ENCODE measurements at regions not wholly inside any gene's neighbourhood (a gene's known extent, or its start where the extent isn't known, plus 50 kb on each side); places are given as distances from the start of the nearest gene placed in this dataset.

DNA sequence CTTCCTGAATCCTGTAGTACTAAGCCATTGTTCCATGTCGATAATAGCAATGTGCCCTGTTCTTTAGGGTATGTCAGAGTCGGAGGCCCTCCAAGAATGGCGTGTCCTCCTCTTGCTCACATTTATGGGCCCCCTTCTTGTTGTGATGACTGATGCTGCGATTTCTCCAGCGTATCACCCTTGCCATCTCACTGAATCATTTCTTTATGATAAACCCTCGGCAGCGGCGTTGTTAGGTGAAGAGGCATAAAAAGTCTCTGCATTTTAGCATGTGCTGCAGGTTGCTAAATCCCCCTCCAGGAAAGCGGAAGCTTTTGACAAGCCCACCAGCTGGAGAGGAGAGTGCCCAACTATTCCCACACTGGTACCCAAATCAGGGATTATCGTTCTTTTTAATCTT, 1045.3 kb downstream of the BRD1 start:
- no peak overlapping the region for H3K9ac ChIP-seq (ENCODE audit: low read length)
- ATAC-seq (no peak), DNase-seq (no peak)
- TF ChIP-seq, protein P1, sequence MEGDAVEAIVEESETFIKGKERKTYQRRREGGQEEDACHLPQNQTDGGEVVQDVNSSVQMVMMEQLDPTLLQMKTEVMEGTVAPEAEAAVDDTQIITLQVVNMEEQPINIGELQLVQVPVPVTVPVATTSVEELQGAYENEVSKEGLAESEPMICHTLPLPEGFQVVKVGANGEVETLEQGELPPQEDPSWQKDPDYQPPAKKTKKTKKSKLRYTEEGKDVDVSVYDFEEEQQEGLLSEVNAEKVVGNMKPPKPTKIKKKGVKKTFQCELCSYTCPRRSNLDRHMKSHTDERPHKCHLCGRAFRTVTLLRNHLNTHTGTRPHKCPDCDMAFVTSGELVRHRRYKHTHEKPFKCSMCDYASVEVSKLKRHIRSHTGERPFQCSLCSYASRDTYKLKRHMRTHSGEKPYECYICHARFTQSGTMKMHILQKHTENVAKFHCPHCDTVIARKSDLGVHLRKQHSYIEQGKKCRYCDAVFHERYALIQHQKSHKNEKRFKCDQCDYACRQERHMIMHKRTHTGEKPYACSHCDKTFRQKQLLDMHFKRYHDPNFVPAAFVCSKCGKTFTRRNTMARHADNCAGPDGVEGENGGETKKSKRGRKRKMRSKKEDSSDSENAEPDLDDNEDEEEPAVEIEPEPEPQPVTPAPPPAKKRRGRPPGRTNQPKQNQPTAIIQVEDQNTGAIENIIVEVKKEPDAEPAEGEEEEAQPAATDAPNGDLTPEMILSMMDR (conservative IDR thresholded peaks at IDR 0.05; ENCODE audit: low read depth, low read length) = no peak
- TF ChIP-seq EZH2 (IDR thresholded peaks at IDR 0.05; ENCODE audit: low read length, unreplicated experiment) (no peak), EZH2phosphoT487 (IDR thresholded peaks at IDR 0.05; ENCODE audit: borderline replicate concordance, low read length) (no peak)
- ChIA-PET POLR2A (ENCODE audit: unreplicated experiment) (no interaction called here), CTCF (no interaction called here)
- H3K27ac ChIP-seq (ENCODE audit: low read length) = no peak overlapping the region
- H3F3A ChIP-seq (ENCODE audit: low read length, unreplicated experiment) = no peaks in the 10 kb centered on the region
- H4K20me1 ChIP-seq (ENCODE audit: low read length) = no peaks in the 10 kb centered on the region
- H3K9me3 ChIP-seq (ENCODE audit: low read length) = no peaks in the 10 kb centered on the region
- no peaks in the 10 kb centered on the region for H3K4me1 ChIP-seq (ENCODE audit: insufficient read depth, low read length)
- H3K9me2 ChIP-seq (replicated peaks; ENCODE audit: low read length) = no peaks in the 10 kb centered on the region
- H3K36me3 ChIP-seq (ENCODE audit: low read depth, low read length) = no peaks in the 10 kb centered on the region
- H2AFZ ChIP-seq (ENCODE audit: low read length) = no peak overlapping the region
- H3K79me2 ChIP-seq (ENCODE audit: low read length) = no peaks in the 10 kb centered on the region
- no peak overlapping the region for H3K4me2 ChIP-seq (ENCODE audit: low read length)
- H3K4me3 ChIP-seq (ENCODE audit: low read length) = no peak overlapping the region
- no peaks in the 10 kb centered on the region for H3K27me3 ChIP-seq (ENCODE audit: low read length)
- no TSS peak for BruUV-seq (replicated peaks)
- intact Hi-C loops (cut with micrococcal nuclease) = no loop called here

DNA sequence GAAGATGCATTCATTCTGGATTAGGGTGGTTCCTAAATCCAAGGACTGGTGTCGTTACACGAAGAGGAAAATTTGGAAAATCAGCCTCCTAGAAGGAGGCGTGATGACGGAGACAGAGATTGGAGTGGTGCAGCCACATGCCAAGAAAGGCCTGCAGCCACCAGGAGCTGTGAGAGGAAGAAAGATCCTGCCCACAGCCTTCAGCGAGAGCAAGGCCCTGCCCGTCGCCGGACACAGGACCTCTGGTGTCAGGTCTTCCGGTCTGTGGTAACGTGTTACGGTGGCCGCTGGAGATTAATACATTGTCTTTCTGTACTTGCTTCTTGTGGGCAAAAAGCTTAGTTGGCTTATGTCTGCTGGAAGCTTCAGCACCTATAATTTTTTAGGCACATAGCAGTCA, 1045.8 kb downstream of the BRD1 start:
- H3K9me3 ChIP-seq (ENCODE audit: low read length) = no peaks in the 10 kb centered on the region
- no peaks in the 10 kb centered on the region for H3K27me3 ChIP-seq (ENCODE audit: low read length)

DNA sequence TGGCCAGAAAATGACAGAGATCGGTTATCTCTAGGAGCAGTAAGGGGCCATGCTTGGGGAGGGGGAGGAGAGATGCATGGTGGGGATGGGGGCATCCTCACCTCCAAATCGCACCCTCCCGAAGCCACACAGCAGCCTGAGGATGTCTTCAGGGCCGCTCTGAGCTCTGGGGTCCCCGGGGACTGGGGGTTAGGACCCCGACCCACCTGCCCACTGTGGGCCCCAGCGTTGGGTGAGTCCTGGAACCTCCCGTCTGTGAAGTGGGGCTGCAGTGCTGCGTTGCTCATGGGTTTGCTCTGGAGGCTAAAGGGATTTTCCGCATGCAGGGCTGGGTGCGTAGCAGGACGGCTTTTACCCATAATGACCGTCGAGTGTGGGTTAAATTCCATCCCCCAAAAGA, 1046.3 kb downstream of the BRD1 start:
- no peak overlapping the region for H3K27ac ChIP-seq (ENCODE audit: low read length)
- CTCF ChIA-PET = no interaction called here
- DNase-seq (no peak), ATAC-seq (no peak)
- H3K9me2 ChIP-seq (replicated peaks; ENCODE audit: low read length) = no peaks in the 10 kb centered on the region
- no peak overlapping the region for H3K9ac ChIP-seq (ENCODE audit: low read length)
- POLR2A ChIA-PET (ENCODE audit: unreplicated experiment) = no interaction called here
- H3K9me3 ChIP-seq (ENCODE audit: low read length) = no peaks in the 10 kb centered on the region
- no peaks in the 10 kb centered on the region for H3K36me3 ChIP-seq (ENCODE audit: low read depth, low read length)
- TF ChIP-seq EZH2 (IDR thresholded peaks at IDR 0.05; ENCODE audit: low read length, unreplicated experiment) = no peak
- H3K4me3 ChIP-seq (ENCODE audit: low read length) = no peak overlapping the region
- H4K20me1 ChIP-seq (ENCODE audit: low read length) = no peaks in the 10 kb centered on the region
- H2AFZ ChIP-seq (ENCODE audit: low read length) = no peak overlapping the region
- no peaks in the 10 kb centered on the region for H3K27me3 ChIP-seq (ENCODE audit: low read length)
- intact Hi-C loops (cut with micrococcal nuclease) = no loop called here
- H3K79me2 ChIP-seq (ENCODE audit: low read length) = no peaks in the 10 kb centered on the region
- no peak overlapping the region for H3K4me2 ChIP-seq (ENCODE audit: low read length)
- BruUV-seq (replicated peaks) = no TSS peak
- no peaks in the 10 kb centered on the region for H3F3A ChIP-seq (ENCODE audit: low read length, unreplicated experiment)
- no peaks in the 10 kb centered on the region for H3K4me1 ChIP-seq (ENCODE audit: insufficient read depth, low read length)

More for the DNA sequence above, 1045.8 kb downstream of the BRD1 start:
- H3K9ac ChIP-seq (ENCODE audit: low read length) = no peak overlapping the region
- no peaks in the 10 kb centered on the region for H3F3A ChIP-seq (ENCODE audit: low read length, unreplicated experiment)
- H3K36me3 ChIP-seq (ENCODE audit: low read depth, low read length) = no peaks in the 10 kb centered on the region
- H3K9me2 ChIP-seq (replicated peaks; ENCODE audit: low read length) = no peaks in the 10 kb centered on the region
- H3K79me2 ChIP-seq (ENCODE audit: low read length) = no peaks in the 10 kb centered on the region
- H2AFZ ChIP-seq (ENCODE audit: low read length) = no peak overlapping the region
- POLR2A ChIA-PET (ENCODE audit: unreplicated experiment) = no interaction called here
- no peak for DNase-seq
- CTCF ChIA-PET = no interaction called here
- no peak overlapping the region for H3K4me2 ChIP-seq (ENCODE audit: low read length)
- BruUV-seq (replicated peaks) = no TSS peak
- no peak for ATAC-seq
- H3K4me1 ChIP-seq (ENCODE audit: insufficient read depth, low read length) = no peaks in the 10 kb centered on the region
- TF ChIP-seq, protein P1 (conservative IDR thresholded peaks at IDR 0.05; ENCODE audit: low read depth, low read length) = no peak
- TF ChIP-seq EZH2phosphoT487 (IDR thresholded peaks at IDR 0.05; ENCODE audit: borderline replicate concordance, low read length) (no peak), EZH2 (IDR thresholded peaks at IDR 0.05; ENCODE audit: low read length, unreplicated experiment) (no peak)
- no peak overlapping the region for H3K4me3 ChIP-seq (ENCODE audit: low read length)
- intact Hi-C loops (cut with micrococcal nuclease) = no loop called here
- no peak overlapping the region for H3K27ac ChIP-seq (ENCODE audit: low read length)
- H4K20me1 ChIP-seq (ENCODE audit: low read length) = no peaks in the 10 kb centered on the region

All from PC-3 (cell line).